ENCODE measurements at regions not wholly inside any gene's neighbourhood (a gene's known extent, or its start where the extent isn't known, plus 50 kb on each side); places are given as distances from the start of the nearest gene placed in this dataset.

DNA sequence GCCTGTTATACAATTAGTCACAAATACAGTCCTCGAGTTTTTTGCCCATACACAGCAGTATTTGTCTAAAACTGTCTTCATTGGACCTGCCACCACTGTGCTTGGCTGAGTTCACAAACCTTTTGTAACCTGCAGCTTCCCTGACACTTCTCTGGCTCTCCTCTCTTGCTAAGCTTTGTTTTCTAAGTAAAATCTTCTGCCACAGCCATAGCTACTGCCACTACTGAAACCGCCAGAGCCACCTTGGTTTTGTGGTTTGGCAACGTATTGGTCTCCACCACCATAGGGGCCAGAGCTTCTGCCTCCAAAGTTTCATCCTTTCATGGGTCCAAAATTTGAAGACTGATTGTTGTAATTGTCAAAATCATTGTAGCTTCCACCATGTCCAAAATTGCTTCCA, 668.2 kb upstream of the BRINP3 start (continued):
- TF ChIP-seq, protein P1, sequence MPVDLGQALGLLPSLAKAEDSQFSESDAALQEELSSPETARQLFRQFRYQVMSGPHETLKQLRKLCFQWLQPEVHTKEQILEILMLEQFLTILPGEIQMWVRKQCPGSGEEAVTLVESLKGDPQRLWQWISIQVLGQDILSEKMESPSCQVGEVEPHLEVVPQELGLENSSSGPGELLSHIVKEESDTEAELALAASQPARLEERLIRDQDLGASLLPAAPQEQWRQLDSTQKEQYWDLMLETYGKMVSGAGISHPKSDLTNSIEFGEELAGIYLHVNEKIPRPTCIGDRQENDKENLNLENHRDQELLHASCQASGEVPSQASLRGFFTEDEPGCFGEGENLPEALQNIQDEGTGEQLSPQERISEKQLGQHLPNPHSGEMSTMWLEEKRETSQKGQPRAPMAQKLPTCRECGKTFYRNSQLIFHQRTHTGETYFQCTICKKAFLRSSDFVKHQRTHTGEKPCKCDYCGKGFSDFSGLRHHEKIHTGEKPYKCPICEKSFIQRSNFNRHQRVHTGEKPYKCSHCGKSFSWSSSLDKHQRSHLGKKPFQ (CRISPR knock-in tag; IDR thresholded peaks at IDR 0.05; ENCODE audit: insufficient replicate concordance) = no peak
- TF ChIP-seq, protein P2, sequence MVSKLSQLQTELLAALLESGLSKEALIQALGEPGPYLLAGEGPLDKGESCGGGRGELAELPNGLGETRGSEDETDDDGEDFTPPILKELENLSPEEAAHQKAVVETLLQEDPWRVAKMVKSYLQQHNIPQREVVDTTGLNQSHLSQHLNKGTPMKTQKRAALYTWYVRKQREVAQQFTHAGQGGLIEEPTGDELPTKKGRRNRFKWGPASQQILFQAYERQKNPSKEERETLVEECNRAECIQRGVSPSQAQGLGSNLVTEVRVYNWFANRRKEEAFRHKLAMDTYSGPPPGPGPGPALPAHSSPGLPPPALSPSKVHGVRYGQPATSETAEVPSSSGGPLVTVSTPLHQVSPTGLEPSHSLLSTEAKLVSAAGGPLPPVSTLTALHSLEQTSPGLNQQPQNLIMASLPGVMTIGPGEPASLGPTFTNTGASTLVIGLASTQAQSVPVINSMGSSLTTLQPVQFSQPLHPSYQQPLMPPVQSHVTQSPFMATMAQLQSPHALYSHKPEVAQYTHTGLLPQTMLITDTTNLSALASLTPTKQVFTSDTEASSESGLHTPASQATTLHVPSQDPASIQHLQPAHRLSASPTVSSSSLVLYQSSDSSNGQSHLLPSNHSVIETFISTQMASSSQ (IDR thresholded peaks at IDR 0.05; ENCODE audit: low read depth) = no peak
- TF ChIP-seq, protein P2 (CRISPR knock-in tag; IDR thresholded peaks at IDR 0.05; ENCODE audit: borderline replicate concordance) = no peak
- TF ChIP-seq KLF9 (CRISPR knock-in tag; IDR thresholded peaks at IDR 0.05; ENCODE audit: low read depth) = no peak
- TF ChIP-seq, protein P3, sequence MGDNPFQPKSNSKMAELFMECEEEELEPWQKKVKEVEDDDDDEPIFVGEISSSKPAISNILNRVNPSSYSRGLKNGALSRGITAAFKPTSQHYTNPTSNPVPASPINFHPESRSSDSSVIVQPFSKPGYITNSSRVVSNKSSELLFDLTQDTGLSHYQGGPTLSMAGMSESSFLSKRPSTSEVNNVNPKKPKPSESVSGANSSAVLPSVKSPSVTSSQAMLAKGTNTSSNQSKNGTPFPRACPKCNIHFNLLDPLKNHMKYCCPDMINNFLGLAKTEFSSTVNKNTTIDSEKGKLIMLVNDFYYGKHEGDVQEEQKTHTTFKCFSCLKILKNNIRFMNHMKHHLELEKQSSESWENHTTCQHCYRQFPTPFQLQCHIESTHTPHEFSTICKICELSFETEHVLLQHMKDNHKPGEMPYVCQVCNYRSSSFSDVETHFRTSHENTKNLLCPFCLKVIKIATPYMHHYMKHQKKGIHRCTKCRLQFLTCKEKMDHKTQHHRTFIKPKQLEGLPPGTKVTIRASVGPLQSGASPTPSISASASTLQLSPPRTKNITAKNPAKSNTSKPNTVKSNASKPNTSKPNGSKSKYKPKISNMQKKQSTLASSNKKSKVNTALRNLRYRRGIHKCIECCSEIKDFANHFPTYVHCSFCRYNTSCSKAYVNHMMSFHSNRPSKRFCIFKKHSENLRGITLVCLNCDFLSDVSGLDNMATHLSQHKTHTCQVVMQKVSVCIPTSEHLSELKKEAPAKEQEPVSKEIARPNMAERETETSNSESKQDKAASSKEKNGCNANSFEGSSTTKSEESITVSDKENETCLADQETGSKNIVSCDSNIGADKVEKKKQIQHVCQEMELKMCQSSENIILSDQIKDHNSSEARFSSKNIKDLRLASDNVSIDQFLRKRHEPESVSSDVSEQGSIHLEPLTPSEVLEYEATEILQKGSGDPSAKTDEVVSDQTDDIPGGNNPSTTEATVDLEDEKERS (CRISPR knock-in tag; IDR thresholded peaks at IDR 0.05) = no peak
- TF ChIP-seq, protein P4, sequence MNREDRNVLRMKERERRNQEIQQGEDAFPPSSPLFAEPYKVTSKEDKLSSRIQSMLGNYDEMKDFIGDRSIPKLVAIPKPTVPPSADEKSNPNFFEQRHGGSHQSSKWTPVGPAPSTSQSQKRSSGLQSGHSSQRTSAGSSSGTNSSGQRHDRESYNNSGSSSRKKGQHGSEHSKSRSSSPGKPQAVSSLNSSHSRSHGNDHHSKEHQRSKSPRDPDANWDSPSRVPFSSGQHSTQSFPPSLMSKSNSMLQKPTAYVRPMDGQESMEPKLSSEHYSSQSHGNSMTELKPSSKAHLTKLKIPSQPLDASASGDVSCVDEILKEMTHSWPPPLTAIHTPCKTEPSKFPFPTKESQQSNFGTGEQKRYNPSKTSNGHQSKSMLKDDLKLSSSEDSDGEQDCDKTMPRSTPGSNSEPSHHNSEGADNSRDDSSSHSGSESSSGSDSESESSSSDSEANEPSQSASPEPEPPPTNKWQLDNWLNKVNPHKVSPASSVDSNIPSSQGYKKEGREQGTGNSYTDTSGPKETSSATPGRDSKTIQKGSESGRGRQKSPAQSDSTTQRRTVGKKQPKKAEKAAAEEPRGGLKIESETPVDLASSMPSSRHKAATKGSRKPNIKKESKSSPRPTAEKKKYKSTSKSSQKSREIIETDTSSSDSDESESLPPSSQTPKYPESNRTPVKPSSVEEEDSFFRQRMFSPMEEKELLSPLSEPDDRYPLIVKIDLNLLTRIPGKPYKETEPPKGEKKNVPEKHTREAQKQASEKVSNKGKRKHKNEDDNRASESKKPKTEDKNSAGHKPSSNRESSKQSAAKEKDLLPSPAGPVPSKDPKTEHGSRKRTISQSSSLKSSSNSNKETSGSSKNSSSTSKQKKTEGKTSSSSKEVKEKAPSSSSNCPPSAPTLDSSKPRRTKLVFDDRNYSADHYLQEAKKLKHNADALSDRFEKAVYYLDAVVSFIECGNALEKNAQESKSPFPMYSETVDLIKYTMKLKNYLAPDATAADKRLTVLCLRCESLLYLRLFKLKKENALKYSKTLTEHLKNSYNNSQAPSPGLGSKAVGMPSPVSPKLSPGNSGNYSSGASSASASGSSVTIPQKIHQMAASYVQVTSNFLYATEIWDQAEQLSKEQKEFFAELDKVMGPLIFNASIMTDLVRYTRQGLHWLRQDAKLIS (CRISPR knock-in tag; IDR thresholded peaks at IDR 0.05) = no peak
- no peak for TF ChIP-seq CBX1 (IDR thresholded peaks at IDR 0.05; ENCODE audit: low read depth)
- no peak for TF ChIP-seq REPIN1 (CRISPR knock-in tag; IDR thresholded peaks at IDR 0.05; ENCODE audit: borderline replicate concordance, low read depth)

Data from HepG2 (cell line).